Occipital lobe (tissue), 1 donor: ENCODE measurements at regions not wholly inside any gene's neighbourhood (a gene's known extent, or its start where the extent isn't known, plus 50 kb on each side); places are given as distances from the start of the nearest gene placed in this dataset.
"Not testable (repeated sequence)": the region's sequence is repeated elsewhere in the genome, so short reads cannot be mapped to it uniquely, and the experiment has no call there.

Source experiments
- DNase-seq: peaks from one replicate; lab custom pipeline; 2025; lab: John Stamatoyannopoulos, UW

- DNase-seq: no peak
Observed at GRCh38 chr1:168490306-168490705, 53.5 kb downstream of the XCL2 start.

GRCh38 chr1:168488138-168488537 lies 55.7 kb downstream of the XCL2 start:
- DNase-seq: no peak

DNA sequence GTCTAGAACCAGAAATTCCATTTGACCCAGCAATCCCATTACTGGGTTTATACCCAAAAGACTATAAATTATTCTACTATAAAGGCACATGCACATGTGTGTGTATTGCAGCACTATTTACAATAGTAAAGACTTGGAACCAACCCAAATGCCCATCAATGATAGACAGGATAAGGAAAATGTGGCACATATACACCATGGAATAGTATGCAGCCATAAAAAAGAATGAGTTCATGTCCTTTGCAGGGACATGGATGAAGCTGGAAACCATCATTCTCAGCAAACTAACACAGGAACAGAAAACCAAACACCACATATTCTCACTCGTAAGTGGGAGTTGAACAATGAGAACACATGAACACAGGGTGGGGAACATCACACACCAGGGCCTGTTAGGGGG lies 57.0 kb downstream of the XCL2 start:
- not testable (repeated sequence) for DNase-seq

DNA sequence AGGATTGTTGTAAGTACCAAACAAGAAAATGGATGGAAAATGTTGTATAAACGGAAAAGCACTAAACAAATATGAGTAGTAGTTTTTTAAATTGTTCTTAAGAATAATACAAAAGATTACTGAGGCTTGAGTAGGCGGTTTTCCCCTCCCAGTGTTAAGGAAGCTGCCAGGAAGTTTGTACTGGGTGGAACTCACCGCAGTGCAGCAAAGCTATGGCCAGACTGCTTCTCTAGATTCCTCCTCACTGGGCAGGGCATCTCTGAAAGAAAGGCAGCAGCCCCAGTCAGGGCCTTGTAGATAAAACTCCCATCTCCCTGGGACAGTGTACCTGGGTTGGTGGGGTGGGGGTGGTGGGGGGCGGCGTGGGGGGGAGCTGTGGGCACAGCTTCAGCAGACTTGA lies 58.7 kb downstream of the XCL2 start:
- DNase-seq: no peak

GRCh38 chr1:168484083-168484482 lies 59.7 kb downstream of the XCL2 start:
- DNase-seq: no peak

DNA sequence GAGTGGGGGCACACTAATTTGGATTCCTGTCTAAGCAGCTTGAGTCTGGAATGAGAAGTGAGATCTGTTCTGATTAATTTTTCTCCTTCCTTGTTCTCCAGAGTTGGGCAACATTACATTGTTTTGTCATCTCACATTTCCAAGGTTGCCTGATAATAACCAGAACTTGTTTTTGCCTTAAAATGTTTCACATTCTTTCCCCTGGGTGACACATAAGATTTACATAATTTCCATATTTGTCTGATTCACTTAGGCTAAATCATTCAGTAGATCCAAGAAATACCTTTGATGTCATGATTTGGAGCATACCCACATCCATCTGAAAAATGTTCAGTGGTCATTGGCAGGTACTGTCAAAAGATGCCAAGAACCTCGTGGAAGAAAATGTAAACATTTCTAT lies 60.3 kb downstream of the XCL2 start:
- no peak for DNase-seq

DNA sequence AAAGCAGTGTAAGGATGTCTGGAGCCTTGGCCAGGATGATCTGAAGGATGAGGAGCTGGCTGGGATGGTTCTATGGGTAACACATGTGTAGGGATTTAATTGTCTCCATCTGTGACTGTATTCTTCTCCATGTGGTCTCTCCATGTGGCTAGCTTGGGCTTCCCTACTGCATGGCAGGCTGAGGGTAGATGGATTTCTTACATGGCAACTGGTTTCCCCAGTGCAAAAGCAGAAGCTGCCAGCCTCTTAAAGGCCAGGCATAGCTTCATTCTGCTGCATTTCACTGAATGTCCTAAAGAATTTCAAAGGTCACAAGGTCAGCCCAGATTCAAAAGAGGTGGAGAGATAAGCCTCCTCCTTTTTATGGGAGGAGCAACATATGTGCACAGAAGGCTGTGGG lies 61.7 kb downstream of the XCL2 start:
- DNase-seq: no peak

DNA sequence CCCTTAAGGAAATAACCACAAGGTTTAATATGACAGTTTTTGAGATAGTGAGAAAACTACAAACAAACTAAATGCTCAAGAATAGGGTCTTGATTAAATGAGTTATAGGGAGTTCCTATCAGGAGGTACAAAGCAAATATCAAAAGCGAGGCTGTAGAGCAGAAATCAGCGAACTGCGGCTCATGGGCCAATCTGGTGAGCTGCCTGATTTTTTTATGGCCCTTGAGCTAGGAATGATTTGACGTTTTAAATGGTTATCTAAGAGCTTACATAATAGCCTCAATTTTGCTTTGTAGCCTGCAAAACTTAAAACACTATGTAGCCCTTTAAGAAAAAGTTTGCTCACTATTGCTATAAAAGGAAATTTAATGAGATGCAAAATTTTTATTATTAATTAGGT lies 62.2 kb downstream of the XCL2 start:
- DNase-seq: no peak

GRCh38 chr1:168480997-168481396 lies 62.8 kb downstream of the XCL2 start:
- no peak for DNase-seq

DNA sequence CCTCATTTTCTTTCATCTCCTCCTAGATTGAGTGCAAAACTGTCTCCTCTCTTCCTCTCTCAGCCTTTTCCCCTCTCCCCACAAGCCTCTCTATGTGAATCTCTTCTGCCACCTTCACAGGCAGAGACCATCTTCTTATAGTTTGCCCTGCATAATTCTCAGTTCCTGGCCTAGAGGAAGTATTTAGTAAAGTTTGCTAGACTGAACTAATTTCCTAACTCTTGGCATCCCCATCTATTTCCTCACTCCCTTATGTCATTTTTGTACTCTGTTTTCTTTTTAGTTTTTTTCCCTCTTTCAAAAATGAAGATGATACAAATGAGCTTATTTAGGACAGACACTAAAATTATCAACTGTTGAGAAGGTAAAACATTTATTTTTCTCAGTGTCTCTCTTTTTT lies 66.0 kb downstream of the XCL2 start:
- DNase-seq: no peak

DNA sequence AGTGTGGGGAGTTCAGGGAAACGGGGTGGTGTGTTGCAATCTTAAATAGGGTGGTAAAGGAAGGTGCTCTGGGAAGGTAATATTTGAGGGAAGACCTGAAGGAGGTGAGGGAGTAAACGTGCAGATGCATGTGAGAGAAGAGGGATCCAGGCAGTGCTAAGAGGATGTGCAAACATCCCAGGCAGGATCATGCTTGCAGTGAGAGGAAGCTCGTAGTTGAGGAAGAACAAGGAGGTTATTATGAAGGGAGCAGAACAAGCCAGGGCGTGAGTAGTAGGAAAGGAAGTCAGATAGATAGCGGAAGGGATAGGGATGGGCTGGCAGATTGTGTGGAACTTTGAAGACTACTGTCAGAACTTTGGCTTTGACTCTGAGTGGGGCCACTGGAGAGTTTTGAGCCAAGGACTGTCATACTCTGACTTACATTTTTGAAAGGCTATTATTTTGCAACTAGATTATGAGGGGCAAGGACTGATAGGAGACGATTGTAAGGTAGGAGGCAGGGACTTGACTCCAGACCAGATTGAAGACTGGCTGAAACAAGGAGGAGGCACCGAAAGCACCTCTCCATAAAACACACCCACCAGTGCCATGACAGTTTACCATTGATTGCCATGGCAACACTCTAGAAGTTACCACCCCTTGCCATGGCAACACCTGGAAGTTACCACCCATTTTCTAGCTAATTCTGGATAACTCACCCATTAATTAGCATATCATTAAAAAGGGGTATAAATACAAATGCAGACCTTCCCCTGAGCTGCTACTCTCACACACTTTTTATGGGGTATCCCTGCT lies 67.0 kb downstream of the XCL2 start:
- DNase-seq: no peak

- DNase-seq: no peak
Observed at GRCh38 chr1:168474322-168474721, 69.5 kb downstream of the XCL2 start.

DNA sequence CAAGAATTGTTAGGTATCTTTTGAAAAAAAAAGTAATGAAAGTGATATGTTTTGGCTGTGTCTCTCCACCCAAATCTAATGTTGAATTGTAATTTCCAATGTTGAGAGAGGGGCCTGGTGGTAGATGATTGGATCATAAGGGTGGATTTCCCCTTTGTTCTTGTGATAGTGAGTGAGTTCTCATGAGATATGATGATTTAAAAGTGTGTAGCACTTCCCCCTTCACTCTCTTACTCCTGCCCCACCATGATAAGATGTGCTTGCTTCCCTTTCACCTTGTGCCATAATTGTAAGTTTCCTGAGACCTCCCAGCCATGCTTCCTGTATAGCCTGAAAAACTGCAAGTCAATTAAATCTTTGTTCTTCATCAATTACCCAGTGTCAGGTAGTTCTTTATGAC lies 70.7 kb downstream of the XCL2 start:
- no peak for DNase-seq

- DNase-seq: no peak
Observed at GRCh38 chr1:168472223-168472622, 71.6 kb downstream of the XCL2 start.

DNA sequence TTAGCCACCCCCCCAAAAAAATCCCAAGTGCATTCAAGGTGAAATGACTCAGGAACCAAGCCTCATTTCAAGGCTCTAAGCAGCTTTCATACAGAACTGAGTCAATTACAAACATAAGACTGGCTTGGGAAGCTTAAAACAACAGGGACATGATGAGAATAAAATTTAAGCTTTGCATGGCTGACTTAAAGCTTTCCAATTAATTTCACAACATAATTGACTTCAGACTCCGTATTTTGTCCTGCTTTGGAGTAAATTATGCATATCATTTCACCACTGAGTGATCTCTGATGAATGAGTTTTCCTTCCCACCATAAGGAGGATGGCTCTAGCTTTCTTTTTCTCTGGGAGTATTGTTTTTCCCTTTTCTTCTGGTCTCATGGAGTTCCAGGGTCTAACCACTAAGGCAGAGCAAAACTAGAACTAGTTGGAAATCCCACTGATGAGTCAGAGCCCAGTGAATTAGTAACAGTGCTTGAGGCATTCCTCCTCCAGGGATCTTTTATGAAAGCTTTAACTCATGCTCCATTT lies 72.8 kb downstream of the XCL2 start:
- no peak for DNase-seq

GRCh38 chr1:168469690-168470089 lies 74.1 kb downstream of the XCL2 start:
- DNase-seq: no peak

DNA sequence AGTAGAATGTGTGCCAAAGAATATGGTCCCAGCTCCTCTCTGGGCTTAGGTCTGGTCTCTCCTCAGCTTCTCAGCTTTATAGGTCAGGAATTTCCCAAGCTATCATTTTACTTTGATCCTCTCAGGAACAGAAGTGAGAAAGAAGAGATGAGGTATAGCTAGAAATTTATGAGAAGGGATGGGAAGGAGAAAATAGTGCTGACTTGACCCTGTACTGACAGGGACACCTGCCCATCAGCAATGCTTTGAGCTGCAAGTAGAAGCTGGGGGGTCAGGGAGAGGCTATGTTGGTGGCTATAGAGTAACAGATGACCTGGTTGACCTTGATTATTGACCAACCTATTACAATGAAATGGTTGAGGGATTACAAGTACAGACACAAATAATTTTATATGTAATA lies 75.0 kb downstream of the XCL2 start:
- DNase-seq: no peak

DNA sequence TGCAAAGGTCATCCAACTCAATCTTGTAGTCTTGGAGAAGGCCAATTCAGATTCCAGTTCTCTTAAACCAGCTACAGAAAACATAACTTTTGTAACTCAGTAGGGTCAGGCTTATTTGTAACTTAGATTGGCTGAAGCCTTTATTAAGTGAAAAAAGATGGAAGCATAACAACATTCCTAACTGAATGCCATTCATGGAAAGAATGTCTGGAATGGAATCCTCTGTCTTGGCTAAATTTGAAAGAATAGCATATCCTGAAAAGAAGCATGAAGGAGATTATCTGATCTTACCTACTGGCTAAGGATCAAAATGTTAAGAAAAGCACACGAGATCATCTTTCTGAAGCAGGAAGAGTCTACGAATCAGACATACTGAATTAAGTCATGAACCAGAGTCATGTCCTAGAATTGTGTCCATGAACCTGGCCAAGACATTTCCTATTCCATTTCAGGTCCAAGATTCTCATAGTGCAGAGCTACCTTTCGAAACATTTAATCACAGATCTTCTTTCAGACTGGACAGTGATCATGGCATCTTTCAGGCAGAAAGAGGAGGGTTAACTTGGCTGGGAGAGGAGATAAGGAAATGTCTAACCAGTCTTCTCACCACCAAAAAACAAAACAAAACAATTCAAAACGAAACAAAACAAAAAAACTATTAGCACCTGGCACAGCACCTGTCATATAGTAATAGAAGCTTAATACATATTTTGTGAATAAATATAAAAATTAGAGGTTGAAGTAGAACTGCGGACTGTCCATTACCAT lies 75.6 kb downstream of the XCL2 start:
- DNase-seq: no peak

- DNase-seq: no peak
Observed at GRCh38 chr1:168467452-168467851, 76.3 kb downstream of the XCL2 start.

DNA sequence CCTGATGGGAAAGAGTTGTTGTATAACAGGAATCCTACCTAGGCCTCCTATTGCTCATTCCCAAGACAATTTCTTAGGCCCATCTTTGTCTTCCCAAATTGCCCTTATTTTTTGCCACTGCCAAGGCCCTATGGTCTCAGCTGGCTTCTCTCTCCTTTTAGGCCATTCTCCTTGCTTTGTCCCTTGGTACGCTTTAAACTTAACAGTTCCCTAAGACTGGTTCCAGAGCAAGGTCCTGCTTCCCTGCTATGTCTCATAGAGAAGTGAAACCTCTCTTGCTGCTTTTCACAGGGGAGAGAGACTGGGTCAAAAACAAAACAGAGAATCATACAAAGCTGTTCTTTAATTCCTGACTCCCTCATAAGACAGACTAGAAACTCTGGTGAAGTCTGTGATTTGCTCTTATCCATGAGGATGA lies 77.1 kb downstream of the XCL2 start:
- no peak for DNase-seq

GRCh38 chr1:168466092-168466713 lies 77.6 kb downstream of the XCL2 start:
- DNase-seq: no peak

DNA sequence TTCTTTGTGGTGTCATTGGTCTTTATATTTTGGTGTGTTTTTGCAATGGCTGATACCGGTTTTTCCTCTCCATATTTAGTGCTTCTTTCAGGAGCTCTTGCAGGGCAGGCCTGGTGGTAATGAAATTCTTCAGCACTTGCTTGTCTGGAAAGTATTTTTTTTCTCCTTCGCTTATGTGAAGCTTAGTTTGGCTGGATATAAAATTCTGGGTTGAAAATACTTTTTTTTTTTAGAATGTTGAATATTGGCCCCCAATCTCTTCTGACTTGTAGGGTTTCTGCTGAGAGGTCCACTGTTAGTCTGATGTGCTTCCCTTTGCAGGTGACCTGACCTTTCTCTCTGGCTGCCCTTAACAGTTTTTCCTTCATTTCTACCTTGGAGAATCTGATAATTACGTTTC lies 82.7 kb downstream of the XCL2 start:
- not testable (repeated sequence) for DNase-seq
